Skin epidermis (tissue), 12 donors: ENCODE measurements at regions not wholly inside any gene's neighbourhood (a gene's known extent, or its start where the extent isn't known, plus 50 kb on each side); places are given as distances from the start of the nearest gene placed in this dataset.

Source experiments
- H3K27ac ChIP-seq, 21 experiments: fragments of 200-600 bp; sonication (generic) in 11 of 21; one replicate each; pipeline ENCODE4 v1.5.0; 2020; ENCODE audit warnings: mild to moderate bottlenecking in 3 of 21, inconsistent platforms in 2 of 21, moderate library complexity in 2 of 21
- H3K4me3 ChIP-seq, 7 experiments: fragments of 200-600 bp; sonication (generic) in 2 of 7; one replicate each; pipeline ENCODE4 v1.5.0; 2020; ENCODE audit warnings: inconsistent platforms in 2 of 7, mild to moderate bottlenecking in 2 of 7, moderate library complexity in 1 of 7

- H3K27ac ChIP-seq = no peak overlapping the region
- no peak overlapping the region for H3K4me3 ChIP-seq
These were observed 85.0 kb downstream of the NUF2 start for GRCh38 chr1:163406772-163407171.

- no peak overlapping the region for H3K27ac ChIP-seq
- no peak overlapping the region for H3K4me3 ChIP-seq
These were observed 86.5 kb downstream of the NUF2 start for GRCh38 chr1:163408262-163408661.

- Histone ChIP-seq H3K4me3 (no peak overlapping the region), H3K27ac (no peak overlapping the region)
These were observed 88.6 kb downstream of the NUF2 start for GRCh38 chr1:163410073-163410999.

GRCh38 chr1:163412221-163412620, 90.5 kb downstream of the NUF2 start:
- Histone ChIP-seq H3K4me3 (no peak overlapping the region), H3K27ac (no peak overlapping the region)

GRCh38 chr1:163414778-163415177, 93.0 kb downstream of the NUF2 start:
- H3K4me3 ChIP-seq = no peak overlapping the region
- no peak overlapping the region for H3K27ac ChIP-seq

- Histone ChIP-seq H3K4me3 (no peak overlapping the region), H3K27ac (no peak overlapping the region)
These were observed 99.9 kb downstream of the NUF2 start for GRCh38 chr1:163421701-163422100.

GRCh38 chr1:163422738-163423404, 101.1 kb downstream of the NUF2 start:
- H3K4me3 ChIP-seq = no peak overlapping the region
- H3K27ac ChIP-seq = no peak overlapping the region

- Histone ChIP-seq H3K4me3 (no peak overlapping the region), H3K27ac (no peak overlapping the region)
These were observed 104.9 kb downstream of the NUF2 start for GRCh38 chr1:163426505-163427251.

- H3K27ac ChIP-seq = no peak overlapping the region
- H3K4me3 ChIP-seq = no peak overlapping the region
These were observed 105.5 kb downstream of the NUF2 start for GRCh38 chr1:163427279-163427678.

GRCh38 chr1:163436140-163436812, 114.5 kb downstream of the NUF2 start:
- no peak overlapping the region for H3K27ac ChIP-seq
- H3K4me3 ChIP-seq = no peak overlapping the region

GRCh38 chr1:163439471-163439870, 117.7 kb downstream of the NUF2 start:
- Histone ChIP-seq H3K27ac (no peak overlapping the region), H3K4me3 (no peak overlapping the region)

- Histone ChIP-seq H3K27ac (no peak overlapping the region), H3K4me3 (no peak overlapping the region)
These were observed 118.3 kb downstream of the NUF2 start for GRCh38 chr1:163440090-163440489.

GRCh38 chr1:163442231-163442879, 120.6 kb downstream of the NUF2 start:
- Histone ChIP-seq H3K4me3 (no peak overlapping the region), H3K27ac (no peak overlapping the region)

GRCh38 chr1:163442895-163443294, 121.1 kb downstream of the NUF2 start:
- Histone ChIP-seq H3K27ac (no peak overlapping the region), H3K4me3 (no peak overlapping the region)

- Histone ChIP-seq H3K27ac (no peak overlapping the region), H3K4me3 (no peak overlapping the region)
These were observed 122.1 kb downstream of the NUF2 start for GRCh38 chr1:163443863-163444262.

GRCh38 chr1:163444665-163445064, 122.9 kb downstream of the NUF2 start:
- H3K27ac ChIP-seq = no peak overlapping the region
- no peak overlapping the region for H3K4me3 ChIP-seq

GRCh38 chr1:163450986-163451385, 129.2 kb downstream of the NUF2 start:
- Histone ChIP-seq H3K4me3 (no peak overlapping the region), H3K27ac (no peak overlapping the region)

GRCh38 chr1:163459539-163459938, 137.8 kb downstream of the NUF2 start:
- Histone ChIP-seq H3K4me3 (no peak overlapping the region), H3K27ac (no peak overlapping the region)

GRCh38 chr1:163467289-163467688, 145.5 kb downstream of the NUF2 start:
- no peak overlapping the region for H3K4me3 ChIP-seq
- no peak overlapping the region for H3K27ac ChIP-seq
